HepG2 (cell line): ENCODE measurements at regions not wholly inside any gene's neighbourhood (a gene's known extent, or its start where the extent isn't known, plus 50 kb on each side); places are given as distances from the start of the nearest gene placed in this dataset.
"Not testable (repeated sequence)": the region's sequence is repeated elsewhere in the genome, so short reads cannot be mapped to it uniquely, and the experiment has no call there.

Experiments
- ATAC-seq: fragments of 200-7000 bp; cut with Tn5 transposase; 3 replicates; pipeline ENCODE4 v1.9.1; 2020; ENCODE audit warnings: mild to moderate bottlenecking, moderate library complexity
- BruUV-seq: library from RNA; stranded (reverse); fragments of 400-500 nt; replicated peaks from 2 replicates; lab custom pipeline; 2021; lab: Mats Ljungman, UMichigan
- CTCF ChIA-PET: fragments of 300-600 bp; formaldehyde crosslinking; extraction: SDS; loops from one replicate; lab custom pipeline; 2021; ENCODE audit warnings: low total read pairs, inconsistent platforms, low intra/inter-chr PET ratio; lab: Yijun Ruan, JAX
- POLR2A ChIA-PET: fragments of 350-600 bp; sonication (Branson Sonifier 250); formaldehyde crosslinking; loops from one replicate; lab custom pipeline; 2020; ENCODE audit warnings: antibody characterized with exemption, inconsistent platforms; lab: Yijun Ruan, JAX
- DNase-seq: peaks from one replicate; pipeline ENCODE4 v3.0.0-alpha.2; 2015; ENCODE audit warnings: low spot score
- FAIRE-seq: peaks from 3 replicates; lab custom pipeline; 2011; peaks lifted over from hg19 to GRCh38; lab: Jason Lieb, UNC
- H2AFZ ChIP-seq: one replicate; pipeline ENCODE4 v1.6.1; 2011; ENCODE audit warnings: low read length, inconsistent platforms
- H3K27ac ChIP-seq: fragments of 300-600 bp; 3 replicates; pipeline ENCODE4 v1.8.0; 2011; ENCODE audit warnings: mixed run types, mild to moderate bottlenecking, mixed read lengths, low read length, inconsistent platforms; ENCODE audit not compliant: insufficient read depth; ENCODE audit errors: extremely low read length
- H3K27me3 ChIP-seq, 2 experiments: fragments of 200-600 bp in 1 of 2; 2 replicates in 1 of 2; 3 replicates in 1 of 2; pipeline versions ENCODE4 v1.6.0 to v1.8.0; 2011; ENCODE audit warnings: low read length in 2 of 2, mild to moderate bottlenecking in 2 of 2, moderate library complexity in 2 of 2, inconsistent platforms in 1 of 2; ENCODE audit not compliant: insufficient read depth in 2 of 2, control insufficient read depth in 1 of 2
- H3K36me3 ChIP-seq, 2 experiments: fragments of 200-600 bp in 1 of 2; replicated peaks in 1 of 2; 2 replicates in 1 of 2; 3 replicates in 1 of 2; pipeline versions ENCODE4 v1.5.1 to v1.8.0; 2011; ENCODE audit warnings: low read length in 2 of 2, inconsistent platforms in 1 of 2; ENCODE audit not compliant: insufficient read depth in 2 of 2, control insufficient read depth in 1 of 2
- H3K4me1 ChIP-seq: 2 replicates; pipeline ENCODE4 v1.5.1; 2012; ENCODE audit warnings: low read length, inconsistent platforms; ENCODE audit not compliant: insufficient read depth
- H3K4me2 ChIP-seq: 2 replicates; pipeline ENCODE4 v1.6.0; 2011; ENCODE audit warnings: low read depth, low read length, inconsistent platforms
- H3K4me3 ChIP-seq, 3 experiments: fragments of 200-600 bp in 1 of 3; sonication (generic), shearing (Covaris generic) in 1 of 3; replicated peaks in 1 of 3; 2 replicates each; pipeline ENCODE4 v1.5.1; 2011 to 2016; ENCODE audit warnings: low read length in 3 of 3, inconsistent platforms in 2 of 3, low read depth in 2 of 3, mild to moderate bottlenecking in 2 of 3, control low read depth in 1 of 3, mixed read lengths in 1 of 3; ENCODE audit not compliant: insufficient read depth in 1 of 3
- H3K79me2 ChIP-seq: one replicate; pipeline ENCODE4 v1.6.1; 2011; ENCODE audit warnings: low read length, inconsistent platforms; ENCODE audit not compliant: insufficient read depth
- H3K9ac ChIP-seq: 2 replicates; pipeline ENCODE4 v1.6.0; 2011; ENCODE audit warnings: mild to moderate bottlenecking, low read depth, low read length, inconsistent platforms; ENCODE audit not compliant: insufficient read depth
- H3K9me3 ChIP-seq: 2 replicates; pipeline ENCODE4 v1.5.1; 2012; ENCODE audit warnings: mild to moderate bottlenecking, low read length
- H4K20me1 ChIP-seq: 2 replicates; pipeline ENCODE4 v1.6.0; 2011; ENCODE audit warnings: inconsistent platforms, mild to moderate bottlenecking, low read length, moderate library complexity; ENCODE audit not compliant: insufficient read depth
- ATF5 ChIP-seq: sonication (generic); formaldehyde crosslinking; IDR thresholded peaks from 2 replicates; pipeline ENCODE4 v1.4.0; 2020; ENCODE audit warnings: mild to moderate bottlenecking, low read depth, missing genetic modification reagents
- CBX1 ChIP-seq: IDR thresholded peaks from one replicate; pipeline ENCODE4 v1.6.1; 2016; ENCODE audit warnings: antibody characterized with exemption, low read depth
- CHD4 ChIP-seq: fragments of 200-600 bp; sonication (generic); IDR thresholded peaks from 2 replicates; pipeline ENCODE4 v1.7.0; 2017; ENCODE audit warnings: mild to moderate bottlenecking, low read length, borderline replicate concordance
- DBP ChIP-seq: sonication (generic); formaldehyde crosslinking; IDR thresholded peaks from 2 replicates; pipeline ENCODE4 v1.4.0; 2020; ENCODE audit warnings: missing genetic modification reagents; ENCODE audit errors: not compliant biosample characterization
- GTF3A ChIP-seq: sonication (generic); formaldehyde crosslinking; conservative IDR thresholded peaks from 2 replicates; pipeline ENCODE4 v1.4.0; 2020; ENCODE audit warnings: mild to moderate bottlenecking, missing genetic modification reagents
- HNF4G ChIP-seq, 2 experiments: sonication (generic) in 1 of 2; formaldehyde crosslinking in 1 of 2; IDR thresholded peaks; 2 replicates each; pipeline versions ENCODE4 v1.4.0 to v1.6.1; 2011 to 2020; ENCODE audit warnings: borderline replicate concordance in 2 of 2, low read depth in 2 of 2, mild to moderate bottlenecking in 2 of 2, low read length in 1 of 2, missing genetic modification reagents in 1 of 2, moderate library complexity in 1 of 2
- NFATC3 ChIP-seq: sonication (generic); formaldehyde crosslinking; IDR thresholded peaks from 2 replicates; pipeline ENCODE4 v1.5.1; 2020; ENCODE audit warnings: mild to moderate bottlenecking, missing genetic modification reagents
- RBFOX2 ChIP-seq: fragments of 200-400 bp; formaldehyde crosslinking; IDR thresholded peaks from 2 replicates; pipeline ENCODE4 v1.6.1; 2017; ENCODE audit warnings: low read depth, mild to moderate bottlenecking, low read length
- ZNF263 ChIP-seq: sonication (generic); formaldehyde crosslinking; IDR thresholded peaks from 2 replicates; pipeline ENCODE4 v1.4.0; 2020; ENCODE audit warnings: missing genetic modification reagents
- ZNF720 ChIP-seq: sonication (generic); formaldehyde crosslinking; IDR thresholded peaks from 2 replicates; pipeline ENCODE4 v1.4.0; 2020; ENCODE audit warnings: missing genetic modification reagents
- ZSCAN22 ChIP-seq: sonication (generic); formaldehyde crosslinking; IDR thresholded peaks from 2 replicates; pipeline ENCODE4 v1.4.0; 2020; ENCODE audit warnings: mild to moderate bottlenecking, missing genetic modification reagents
- WGBS: methylation state at CpG from one replicate; pipeline ENCODE4 v1.1.6; 2017; ENCODE audit warnings: low lambda C conversion rate; 5-methylcytosine and 5-hydroxymethylcytosine counted together
- in situ Hi-C: cut with HindIII; loops from 2 replicates; pipeline ENCODE4 v1.10.0; 2017; ENCODE audit warnings: low pct_unique_long_range_greater_than_20kb; ENCODE audit not compliant: extremely low pct_ligation_motif_present
- intact Hi-C: fragments of 100-400 bp; cut with micrococcal nuclease; formaldehyde crosslinking; loops from one replicate; pipeline ENCODE4 v1.10.0; 2022; ENCODE audit not compliant: unreplicated experiment

GRCh38 chr6:134750669-134751068, 199.2 kb downstream of the ALDH8A1 start (continued):
- TF ChIP-seq CBX1 (no peak), HNF4G (IDR thresholded peaks at IDR 0.05; ENCODE audit: borderline replicate concordance, low read depth, low read length) (no peak), HNF4G (CRISPR knock-in tag; IDR thresholded peaks at IDR 0.05; ENCODE audit: borderline replicate concordance, low read depth) (no peak), CHD4 (no peak), ZSCAN22 (CRISPR knock-in tag) (no peak), ZNF720 (CRISPR knock-in tag) (no peak), DBP (CRISPR knock-in tag) (no peak), ZNF263 (CRISPR knock-in tag) (no peak), ATF5 (no peak), NFATC3 (CRISPR knock-in tag) (no peak), GTF3A (CRISPR knock-in tag) (no peak)

GRCh38 chr6:134748484-134748883, 201.4 kb downstream of the ALDH8A1 start:
- H3K27ac ChIP-seq = no peak overlapping the region
- no peaks in the 10 kb centered on the region for H3K4me1 ChIP-seq
- in situ Hi-C loops = no loop called here
- no peak overlapping the region for H3K4me2 ChIP-seq
- H3K9me3 ChIP-seq = no peaks in the 10 kb centered on the region
- no peak for ATAC-seq
- WGBS = 1% methylated on average over 3 of the region's 3 CpGs
- no peak for FAIRE-seq
- no TSS peak for BruUV-seq
- no peaks in the 10 kb centered on the region; a peak in 1 of 5 replicates for H3K27me3 ChIP-seq
- no peak overlapping the region for H3K9ac ChIP-seq
- ChIA-PET POLR2A (no interaction called here), CTCF (no interaction called here)
- H3K36me3 ChIP-seq = no peaks in the 10 kb centered on the region
- no peak for TF ChIP-seq RBFOX2
- intact Hi-C loops = no loop called here
- H3K4me3 ChIP-seq = no peak overlapping the region
- no peak for DNase-seq
- H4K20me1 ChIP-seq = no peaks in the 10 kb centered on the region
- no peaks in the 10 kb centered on the region for H3K79me2 ChIP-seq
- no peak overlapping the region for H2AFZ ChIP-seq

- H3K79me2 ChIP-seq, DNase-seq, H3K4me1 ChIP-seq, H3K27ac ChIP-seq, H3K9me3 ChIP-seq, H3K27me3 ChIP-seq, H3K36me3 ChIP-seq, H3K4me3 ChIP-seq, FAIRE-seq, H3K9ac ChIP-seq, intact Hi-C loops, H4K20me1 ChIP-seq, BruUV-seq, CTCF ChIA-PET, ATAC-seq, H3K4me2 ChIP-seq, POLR2A ChIA-PET, H2AFZ ChIP-seq, in situ Hi-C loops: not testable (repeated sequence)
- WGBS = 2% methylated on average over 2 of the region's 2 CpGs
These were observed 202.7 kb downstream of the ALDH8A1 start for GRCh38 chr6:134747197-134747596.
